GM21515 (cell line): ENCODE measurements at regions not wholly inside any gene's neighbourhood (a gene's known extent, or its start where the extent isn't known, plus 50 kb on each side); places are given as distances from the start of the nearest gene placed in this dataset.
"Not testable (repeated sequence)": the region's sequence is repeated elsewhere in the genome, so short reads cannot be mapped to it uniquely, and the experiment has no call there.

Experiments used
- ATAC-seq: cut with Tn5 transposase; IDR thresholded peaks from one replicate; pipeline ENCODE4 v1.9.1; 2021; ENCODE audit not compliant: unreplicated experiment

- ATAC-seq: no peak
Observed at GRCh38 chr6:21909321-21909720, 315.8 kb downstream of the SOX4 start.

GRCh38 chr6:21911208-21911607, 317.7 kb downstream of the SOX4 start:
- ATAC-seq: no peak

- no peak for ATAC-seq
Observed at GRCh38 chr6:21912151-21912832, 318.7 kb downstream of the SOX4 start.

- no peak for ATAC-seq
Observed at GRCh38 chr6:21914121-21914973, 320.8 kb downstream of the SOX4 start.

- no peak for ATAC-seq
Observed at GRCh38 chr6:21915707-21916260, 322.2 kb downstream of the SOX4 start.

- ATAC-seq: no peak
Observed at GRCh38 chr6:21918041-21918440, 324.5 kb downstream of the SOX4 start.

GRCh38 chr6:21918666-21919065, 325.1 kb downstream of the SOX4 start:
- ATAC-seq: no peak

- ATAC-seq: no peak
Observed at GRCh38 chr6:21922086-21922485, 328.5 kb downstream of the SOX4 start.

- ATAC-seq: no peak
Observed at GRCh38 chr6:21924002-21924401, 330.5 kb downstream of the SOX4 start.

GRCh38 chr6:21928827-21929226, 335.3 kb downstream of the SOX4 start:
- ATAC-seq: no peak

GRCh38 chr6:21931641-21932335, 338.2 kb downstream of the SOX4 start:
- ATAC-seq: no peak

- ATAC-seq: no peak
Observed at GRCh38 chr6:21933351-21933750, 339.8 kb downstream of the SOX4 start.

- no peak for ATAC-seq
Observed at GRCh38 chr6:21935142-21935541, 341.6 kb downstream of the SOX4 start.

GRCh38 chr6:21935561-21936028, 342.0 kb downstream of the SOX4 start:
- peak; percentile 58 for ATAC-seq

- no peak for ATAC-seq
Observed at GRCh38 chr6:21937466-21937865, 343.9 kb downstream of the SOX4 start.

GRCh38 chr6:21939066-21939465, 345.5 kb downstream of the SOX4 start:
- not testable (repeated sequence) for ATAC-seq

- no peak for ATAC-seq
Observed at GRCh38 chr6:21941926-21942325, 348.4 kb downstream of the SOX4 start.

GRCh38 chr6:21942897-21943296, 349.3 kb downstream of the SOX4 start:
- no peak for ATAC-seq

- ATAC-seq: no peak
Observed at GRCh38 chr6:21946298-21946783, 350.5 kb downstream of the PRL start.

GRCh38 chr6:21947227-21947626, 349.6 kb downstream of the PRL start:
- not testable (repeated sequence) for ATAC-seq

- no peak for ATAC-seq
Observed at GRCh38 chr6:21947731-21948386, 349.0 kb downstream of the PRL start.
